ENCODE measurements at regions not wholly inside any gene's neighbourhood (a gene's known extent, or its start where the extent isn't known, plus 50 kb on each side); places are given as distances from the start of the nearest gene placed in this dataset.

- H3K9me3 ChIP-seq, result no peaks in the 10 kb centered on the region
- no peak overlapping the region for H3K4me3 ChIP-seq
- DNase-seq, result peak; percentile 38 to 85 (median 53)
- peak in 3 of 4 donors; percentile 77 to 83 (median 78) for ATAC-seq
- H3K27ac ChIP-seq, result no peak overlapping the region
- 12 to 18% (median 15%) methylated on average over 18 to 20 of the region's 20 CpGs for WGBS, 4 donors
- intact Hi-C loops (cut with DNase I), result loop anchor here (1.0 to 10.0 kb wide), 11 partner anchors 257 to 731 kb away; no protein-coding TSS in a partner anchor
- peaks cover 0 to 60% (median 12%) of the 10 kb centered on the region in 9 donors for H3K27me3 ChIP-seq
- peaks cover 0 to 8% (median 0%) of the 10 kb centered on the region in 12 donors for H3K4me1 ChIP-seq
- H3K36me3 ChIP-seq, result no peaks in the 10 kb centered on the region
- TF ChIP-seq POLR2A (IDR thresholded peaks at IDR 0.05) (no peak), CTCF (IDR thresholded peaks at IDR 0.05) (peak; percentile 76 to 98 (median 93))
Observed at GRCh38 chr22:49305214-49305965, 522.3 kb downstream of the BRD1 start.

- no peaks in the 10 kb centered on the region for H3K36me3 ChIP-seq
- no peak overlapping the region for H3K27ac ChIP-seq
- H3K27me3 ChIP-seq, result peaks cover 0 to 64% (median 12%) of the 10 kb centered on the region in 9 donors
- H3K9me3 ChIP-seq, result no peaks in the 10 kb centered on the region
- TF ChIP-seq CTCF (IDR thresholded peaks at IDR 0.05) (no peak), POLR2A (IDR thresholded peaks at IDR 0.05) (no peak)
- intact Hi-C loops (cut with DNase I), result loop anchor here in 7 of 10 donors (2.0 to 10.0 kb wide), 6 partner anchors 255 to 729 kb away; no protein-coding TSS in a partner anchor
- no peak overlapping the region for H3K4me3 ChIP-seq
- peaks cover 0 to 8% (median 0%) of the 10 kb centered on the region in 12 donors for H3K4me1 ChIP-seq
- peak in 2 of 5 donors; percentile 8 to 58 for DNase-seq
- WGBS, 4 donors, result 77 to 86% (median 81%) methylated on average over 21 to 22 of the region's 22 CpGs
- no peak for ATAC-seq
Observed at GRCh38 chr22:49303781-49304461, 523.8 kb downstream of the BRD1 start.

- TF ChIP-seq POLR2A (IDR thresholded peaks at IDR 0.05) (no peak), CTCF (IDR thresholded peaks at IDR 0.05) (no peak)
- 68 to 73% (median 70%) methylated on average over 17 of the region's 17 CpGs for WGBS, 4 donors
- H3K27me3 ChIP-seq, result peaks cover 0 to 61% (median 11%) of the 10 kb centered on the region in 9 donors
- ATAC-seq, result no peak
- H3K27ac ChIP-seq, result no peak overlapping the region
- H3K4me3 ChIP-seq, result no peak overlapping the region
- peak in 1 of 5 donors; percentile 7 for DNase-seq
- intact Hi-C loops (cut with DNase I), result loop anchor here in 6 of 10 donors (5.0 to 10.0 kb wide), 4 partner anchors 332 to 728 kb away; no protein-coding TSS in a partner anchor
- H3K36me3 ChIP-seq, result no peaks in the 10 kb centered on the region
- no peaks in the 10 kb centered on the region for H3K9me3 ChIP-seq
- peaks cover 0 to 8% (median 0%) of the 10 kb centered on the region in 12 donors for H3K4me1 ChIP-seq
Observed at GRCh38 chr22:49303061-49303735, 524.5 kb downstream of the BRD1 start.

Measured in heart left ventricle (tissue), 16 donors.